Progenitor cell of endocrine pancreas (in vitro differentiated cells): ENCODE measurements at regions not wholly inside any gene's neighbourhood (a gene's known extent, or its start where the extent isn't known, plus 50 kb on each side); places are given as distances from the start of the nearest gene placed in this dataset.

Experiments used
- DNase-seq: peaks from one replicate; pipeline ENCODE4 v3.0.0; 2021; ENCODE audit warnings: low spot score; ENCODE audit not compliant: unreplicated experiment
- H3K27ac Mint-ChIP-seq: 2 replicates; pipeline ENCODE4 v1.8.0; 2021; ENCODE audit warnings: mild to moderate bottlenecking, moderate library complexity, mixed read lengths
- H3K27me3 Mint-ChIP-seq: 2 replicates; pipeline ENCODE4 v1.8.0; 2021; ENCODE audit warnings: mixed read lengths
- H3K36me3 Mint-ChIP-seq: 2 replicates; pipeline ENCODE4 v1.8.0; 2022; ENCODE audit warnings: mixed read lengths; ENCODE audit not compliant: insufficient read depth
- H3K4me1 Mint-ChIP-seq: 2 replicates; pipeline ENCODE4 v1.8.0; 2021; ENCODE audit warnings: low read depth, mixed read lengths
- H3K4me3 Mint-ChIP-seq: 2 replicates; pipeline ENCODE4 v1.8.0; 2021; ENCODE audit warnings: low read depth, mild to moderate bottlenecking, moderate library complexity, mixed read lengths
- H3K9me3 Mint-ChIP-seq: 2 replicates; pipeline ENCODE4 v1.8.0; 2021; ENCODE audit warnings: low read depth, mixed read lengths
- TF ChIP-seq, protein P1 (sequence below): fragments of 200-600 bp; sonication (generic); IDR thresholded peaks from one replicate; pipeline ENCODE4 v1.5.0; 2021; ENCODE audit warnings: antibody characterized with exemption, mild to moderate bottlenecking; ENCODE audit not compliant: unreplicated experiment

DNA sequence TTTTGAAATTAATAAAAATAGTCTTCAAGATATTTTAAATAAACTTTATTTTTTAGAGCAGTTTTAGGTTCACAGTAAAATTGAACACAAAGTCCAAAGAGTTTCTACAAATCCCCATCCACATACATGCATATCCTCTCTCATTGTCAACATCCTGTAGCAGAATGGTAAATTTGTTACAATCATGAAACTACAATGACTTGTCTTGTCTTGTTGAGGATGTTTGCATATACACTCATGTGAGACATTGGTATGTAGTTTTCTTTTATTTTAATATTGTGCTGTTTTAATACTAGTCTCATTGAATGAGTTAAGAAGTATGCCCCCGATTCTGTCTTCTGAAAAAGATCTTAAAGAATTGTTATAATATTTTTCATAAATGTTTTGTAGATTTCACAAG lies 447.0 kb upstream of the EDIL3 start:
- no peaks in the 10 kb centered on the region for H3K4me1 Mint-ChIP-seq
- H3K27me3 Mint-ChIP-seq = no peaks in the 10 kb centered on the region
- H3K36me3 Mint-ChIP-seq = no peaks in the 10 kb centered on the region
- H3K4me3 Mint-ChIP-seq = no peak overlapping the region
- TF ChIP-seq, protein P1, sequence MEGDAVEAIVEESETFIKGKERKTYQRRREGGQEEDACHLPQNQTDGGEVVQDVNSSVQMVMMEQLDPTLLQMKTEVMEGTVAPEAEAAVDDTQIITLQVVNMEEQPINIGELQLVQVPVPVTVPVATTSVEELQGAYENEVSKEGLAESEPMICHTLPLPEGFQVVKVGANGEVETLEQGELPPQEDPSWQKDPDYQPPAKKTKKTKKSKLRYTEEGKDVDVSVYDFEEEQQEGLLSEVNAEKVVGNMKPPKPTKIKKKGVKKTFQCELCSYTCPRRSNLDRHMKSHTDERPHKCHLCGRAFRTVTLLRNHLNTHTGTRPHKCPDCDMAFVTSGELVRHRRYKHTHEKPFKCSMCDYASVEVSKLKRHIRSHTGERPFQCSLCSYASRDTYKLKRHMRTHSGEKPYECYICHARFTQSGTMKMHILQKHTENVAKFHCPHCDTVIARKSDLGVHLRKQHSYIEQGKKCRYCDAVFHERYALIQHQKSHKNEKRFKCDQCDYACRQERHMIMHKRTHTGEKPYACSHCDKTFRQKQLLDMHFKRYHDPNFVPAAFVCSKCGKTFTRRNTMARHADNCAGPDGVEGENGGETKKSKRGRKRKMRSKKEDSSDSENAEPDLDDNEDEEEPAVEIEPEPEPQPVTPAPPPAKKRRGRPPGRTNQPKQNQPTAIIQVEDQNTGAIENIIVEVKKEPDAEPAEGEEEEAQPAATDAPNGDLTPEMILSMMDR = no peak
- no peak overlapping the region for H3K27ac Mint-ChIP-seq
- DNase-seq = no peak
- H3K9me3 Mint-ChIP-seq = peaks cover 19% of the 10 kb centered on the region

DNA sequence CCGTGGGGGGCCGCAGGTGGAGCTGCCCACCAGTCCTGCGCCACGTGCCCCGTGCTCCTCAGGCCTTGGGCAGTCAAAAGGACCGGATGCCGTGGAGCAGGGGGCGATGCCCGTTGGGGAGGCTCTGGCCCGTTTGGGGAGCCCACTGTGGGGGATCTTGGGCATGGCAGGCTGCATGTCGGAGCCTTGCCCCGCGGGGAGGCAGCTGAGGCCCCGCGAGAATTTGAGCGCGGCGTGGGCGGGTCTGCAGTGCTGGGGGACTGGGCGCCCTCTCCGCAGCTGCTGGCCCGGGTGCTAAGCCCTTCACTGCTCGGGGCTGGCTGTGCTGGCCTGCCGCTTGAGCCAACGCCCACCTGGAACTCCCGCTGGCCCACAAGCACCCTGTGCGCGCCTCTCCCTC lies 445.6 kb upstream of the EDIL3 start:
- no peak overlapping the region for H3K4me3 Mint-ChIP-seq
- H3K4me1 Mint-ChIP-seq = no peaks in the 10 kb centered on the region
- no peaks in the 10 kb centered on the region for H3K27me3 Mint-ChIP-seq
- TF ChIP-seq, protein P1 = no peak
- H3K27ac Mint-ChIP-seq = no peak overlapping the region
- peaks cover 19% of the 10 kb centered on the region for H3K9me3 Mint-ChIP-seq
- H3K36me3 Mint-ChIP-seq = no peaks in the 10 kb centered on the region
- DNase-seq = no peak

DNA sequence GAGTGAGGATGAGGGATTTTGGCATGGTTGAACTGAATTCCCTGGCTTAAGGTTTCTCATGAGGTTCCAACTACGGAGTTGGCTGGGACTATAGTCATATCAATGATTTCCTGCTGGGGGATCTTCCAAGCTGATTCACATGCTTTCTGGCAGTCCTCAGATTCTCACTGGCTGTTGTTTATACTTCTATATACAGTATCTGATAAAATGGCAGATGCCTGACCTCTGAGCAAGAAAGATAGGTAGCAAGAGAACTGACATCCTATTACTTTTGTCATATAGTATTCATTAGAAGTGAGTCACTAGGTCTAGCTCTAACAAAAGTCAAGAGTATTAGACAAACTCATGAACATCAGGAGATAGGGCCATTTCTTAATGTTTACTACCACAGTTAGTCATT lies 440.9 kb upstream of the EDIL3 start:
- TF ChIP-seq, protein P1 = no peak
- Mint-ChIP-seq H3K27me3 (no peaks in the 10 kb centered on the region), H3K4me1 (peaks cover 7% of the 10 kb centered on the region), H3K4me3 (no peak overlapping the region), H3K36me3 (no peaks in the 10 kb centered on the region), H3K9me3 (peaks cover 8% of the 10 kb centered on the region), H3K27ac (no peak overlapping the region)
- no peak for DNase-seq

DNA sequence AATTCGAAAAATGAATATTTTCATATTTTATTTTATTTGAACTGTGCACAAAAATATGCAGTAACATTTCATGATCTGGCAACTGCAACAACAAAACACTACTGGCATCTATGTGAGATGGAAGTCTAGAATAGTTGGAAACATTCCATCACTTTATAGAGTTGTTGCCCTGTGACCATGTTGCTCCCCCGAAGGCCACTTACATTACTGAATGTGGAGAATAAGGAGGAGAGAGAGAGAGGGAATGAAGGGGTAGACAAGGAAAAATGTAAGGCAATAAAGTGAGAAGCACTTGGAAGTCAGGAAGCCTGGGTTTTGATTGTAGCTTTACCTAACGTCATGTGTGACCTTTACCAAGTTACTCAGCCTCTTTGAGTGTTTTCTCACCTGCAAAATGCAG lies 437.2 kb upstream of the EDIL3 start:
- TF ChIP-seq, protein P1 = no peak
- H3K36me3 Mint-ChIP-seq = no peaks in the 10 kb centered on the region
- H3K9me3 Mint-ChIP-seq = peaks cover 3% of the 10 kb centered on the region
- DNase-seq = no peak
- no peaks in the 10 kb centered on the region for H3K27me3 Mint-ChIP-seq
- H3K4me3 Mint-ChIP-seq = no peak overlapping the region
- H3K4me1 Mint-ChIP-seq = peaks cover 13% of the 10 kb centered on the region
- H3K27ac Mint-ChIP-seq = no peak overlapping the region

DNA sequence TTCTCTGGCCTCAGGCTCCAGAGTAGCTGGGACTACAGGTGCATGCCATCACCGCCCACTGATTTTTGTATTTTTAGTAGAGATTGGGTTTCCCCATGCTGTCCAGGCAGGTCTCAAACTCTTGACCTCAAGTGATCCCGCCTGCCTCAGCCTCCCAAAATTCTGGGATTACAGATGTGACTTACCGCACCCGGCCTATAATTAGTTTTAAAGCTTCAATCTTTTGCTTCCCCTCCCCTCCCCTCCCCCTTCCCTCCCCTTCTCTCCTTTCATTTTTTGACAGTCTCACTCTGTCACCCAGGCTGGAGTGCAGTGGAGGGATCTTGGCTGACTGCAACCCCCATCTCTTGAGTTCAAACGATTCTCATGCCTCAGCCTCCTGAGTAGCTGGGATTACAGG lies 433.3 kb upstream of the EDIL3 start:
- Mint-ChIP-seq H3K27ac (no peak overlapping the region), H3K4me1 (peaks cover 33% of the 10 kb centered on the region), H3K27me3 (no peaks in the 10 kb centered on the region), H3K9me3 (peaks cover under 1% of the 10 kb centered on the region), H3K36me3 (no peaks in the 10 kb centered on the region), H3K4me3 (no peak overlapping the region)
- TF ChIP-seq, protein P1 = no peak
- no peak for DNase-seq
